Cardiac fibroblast (primary cell): ENCODE measurements at regions not wholly inside any gene's neighbourhood (a gene's known extent, or its start where the extent isn't known, plus 50 kb on each side); places are given as distances from the start of the nearest gene placed in this dataset.

ENCODE experiments used
- DNase-seq, 2 donors: peaks; one replicate each; pipeline versions ENCODE4 v3.0.0 to v3.0.0-alpha.2; 2010; ENCODE audit warnings: low read depth in 2 of 2
- H3K4me3 ChIP-seq, 2 donors: replicated peaks in 1 of 2; 1 replicate in 1 of 2; 2 replicates in 1 of 2; pipeline ENCODE4 v1.5.1; 2011; ENCODE audit warnings: low read depth in 2 of 2, low read length in 2 of 2, mild to moderate bottlenecking in 2 of 2, moderate library complexity in 1 of 2
- CTCF ChIP-seq: IDR thresholded peaks from one replicate; pipeline ENCODE4 v1.5.1; 2011; ENCODE audit warnings: low read depth, mild to moderate bottlenecking, low read length, inconsistent platforms

- no peak for DNase-seq
- no peak overlapping the region for H3K4me3 ChIP-seq
- no peak for TF ChIP-seq CTCF
Observed at GRCh38 chr20:48060841-48061720, 275.8 kb upstream of the SULF2 start.

GRCh38 chr20:48058611-48059559 is 273.6 kb upstream of the SULF2 start:
- no peak overlapping the region for H3K4me3 ChIP-seq
- no peak for TF ChIP-seq CTCF
- DNase-seq: no peak

- no peak for DNase-seq
- H3K4me3 ChIP-seq: no peak overlapping the region
- no peak for TF ChIP-seq CTCF
Observed at GRCh38 chr20:48057739-48058138, 272.5 kb upstream of the SULF2 start.

- no peak for DNase-seq
- H3K4me3 ChIP-seq: no peak overlapping the region
- TF ChIP-seq CTCF: no peak
Observed at GRCh38 chr20:48057251-48057650, 272.0 kb upstream of the SULF2 start.

GRCh38 chr20:48056218-48056617 is 270.9 kb upstream of the SULF2 start:
- DNase-seq: no peak
- no peak overlapping the region for H3K4me3 ChIP-seq
- no peak for TF ChIP-seq CTCF

- H3K4me3 ChIP-seq: no peak overlapping the region
- no peak for TF ChIP-seq CTCF
- DNase-seq: no peak
Observed at GRCh38 chr20:48054051-48054450, 268.8 kb upstream of the SULF2 start.
